NT2/D1 (cell line): ENCODE measurements at regions not wholly inside any gene's neighbourhood (a gene's known extent, or its start where the extent isn't known, plus 50 kb on each side); places are given as distances from the start of the nearest gene placed in this dataset.

Source experiments
- SUZ12 ChIP-seq: IDR thresholded peaks from 2 replicates; pipeline ENCODE4 v1.6.1; 2011; ENCODE audit not compliant: insufficient read length, insufficient read depth; ENCODE audit errors: extremely low read depth
- YY1 ChIP-seq: IDR thresholded peaks from 2 replicates; pipeline ENCODE4 v1.6.1; 2011; ENCODE audit not compliant: insufficient read length, insufficient read depth
- ZNF274 ChIP-seq: IDR thresholded peaks from 2 replicates; pipeline ENCODE4 v1.6.1; 2011; ENCODE audit warnings: mild to moderate bottlenecking, low read depth, low read length

GRCh38 chr5:82765765-82766164, 311.4 kb downstream of the TMEM167A start:
- TF ChIP-seq ZNF274 (no peak), YY1 (no peak), SUZ12 (no peak)
